WTC11 (cell line): ENCODE measurements at regions not wholly inside any gene's neighbourhood (a gene's known extent, or its start where the extent isn't known, plus 50 kb on each side); places are given as distances from the start of the nearest gene placed in this dataset.

Experiments used
- ATAC-seq: fragments of 200-7000 bp; cut with Tn5 transposase; 2 replicates; pipeline ENCODE4 v1.10.0; 2021; ENCODE audit warnings: mild to moderate bottlenecking, moderate library complexity
- CTCF ChIA-PET: fragments of 300-600 bp; sonication (Branson Sonifier 250); formaldehyde crosslinking; loops from one replicate; lab custom pipeline; 2021; ENCODE audit warnings: antibody characterized with exemption; lab: Charles Lee
- POLR2A ChIA-PET: fragments of 350-600 bp; sonication (Branson Sonifier 250); formaldehyde crosslinking; loops from one replicate; lab custom pipeline; 2021; ENCODE audit warnings: antibody characterized with exemption; lab: Charles Lee
- DNase-seq: peaks from one replicate; pipeline ENCODE4 v3.0.0; 2021; ENCODE audit warnings: low spot score
- H3K27ac Mint-ChIP-seq: 2 replicates; pipeline ENCODE4 v1.8.0; 2021; ENCODE audit warnings: mixed read lengths
- H3K27me3 Mint-ChIP-seq: 2 replicates; pipeline ENCODE4 v1.8.0; 2021; ENCODE audit warnings: low read depth, mild to moderate bottlenecking, moderate library complexity, mixed read lengths
- H3K36me3 Mint-ChIP-seq: 2 replicates; pipeline ENCODE4 v1.8.0; 2021; ENCODE audit warnings: mixed read lengths
- H3K4me1 Mint-ChIP-seq: 2 replicates; pipeline ENCODE4 v1.8.0; 2022; ENCODE audit warnings: mixed read lengths
- H3K4me3 Mint-ChIP-seq: 2 replicates; pipeline ENCODE4 v1.8.0; 2021; ENCODE audit warnings: mild to moderate bottlenecking, moderate library complexity, mixed read lengths
- H3K9me3 Mint-ChIP-seq: 2 replicates; pipeline ENCODE4 v1.8.0; 2021; ENCODE audit warnings: mixed read lengths
- CBFB ChIP-seq: sonication (generic); formaldehyde crosslinking; IDR thresholded peaks from 2 replicates; pipeline ENCODE4 v1.8.1; 2022; ENCODE audit warnings: mild to moderate bottlenecking, low read depth, missing genetic modification reagents
- FOXJ3 ChIP-seq: sonication (generic); formaldehyde crosslinking; IDR thresholded peaks from 2 replicates; pipeline ENCODE4 v1.9.0; 2021; ENCODE audit warnings: missing genetic modification reagents, mild to moderate bottlenecking, borderline replicate concordance
- JUN ChIP-seq: sonication (generic); formaldehyde crosslinking; IDR thresholded peaks from 2 replicates; pipeline ENCODE4 v1.8.0; 2023; ENCODE audit warnings: mild to moderate bottlenecking, missing genetic modification reagents
- MXD4 ChIP-seq: fragments of 250-450 bp; sonication (Bioruptor Pico); IDR thresholded peaks from 2 replicates; pipeline ENCODE4 v1.8.0; 2021; ENCODE audit warnings: mild to moderate bottlenecking, moderate library complexity, borderline replicate concordance
- MYBL2 ChIP-seq: sonication (generic); formaldehyde crosslinking; IDR thresholded peaks from 2 replicates; pipeline ENCODE4 v1.8.1; 2023; ENCODE audit warnings: mild to moderate bottlenecking, moderate library complexity, missing genetic modification reagents
- NFE2L1 ChIP-seq: sonication (generic); formaldehyde crosslinking; IDR thresholded peaks from 2 replicates; pipeline ENCODE4 v1.8.1; 2023; ENCODE audit warnings: missing genetic modification reagents
- NFYB ChIP-seq: sonication (generic); formaldehyde crosslinking; conservative IDR thresholded peaks from 2 replicates; pipeline ENCODE4 v1.8.0; 2022; ENCODE audit warnings: low read depth, missing genetic modification reagents
- NR1H2 ChIP-seq: sonication (generic); formaldehyde crosslinking; IDR thresholded peaks from 2 replicates; pipeline ENCODE4 v1.9.0; 2021; ENCODE audit warnings: mild to moderate bottlenecking, moderate library complexity, missing genetic modification reagents
- NR2C2 ChIP-seq: sonication (generic); formaldehyde crosslinking; IDR thresholded peaks from 2 replicates; pipeline ENCODE4 v1.8.0; 2022; ENCODE audit warnings: mild to moderate bottlenecking, missing genetic modification reagents
- PRRX2 ChIP-seq: fragments of 250-450 bp; sonication (Bioruptor Pico); IDR thresholded peaks from 2 replicates; pipeline ENCODE4 v1.8.0; 2021; ENCODE audit warnings: mild to moderate bottlenecking
- SP1 ChIP-seq: sonication (generic); formaldehyde crosslinking; conservative IDR thresholded peaks from 2 replicates; pipeline ENCODE4 v1.8.1; 2022; ENCODE audit warnings: missing genetic modification reagents
- TEAD4 ChIP-seq: sonication (generic); formaldehyde crosslinking; IDR thresholded peaks from 2 replicates; pipeline ENCODE4 v1.8.0; 2022; ENCODE audit warnings: mild to moderate bottlenecking, missing genetic modification reagents
- ZNF121 ChIP-seq: sonication (generic); formaldehyde crosslinking; IDR thresholded peaks from 2 replicates; pipeline ENCODE4 v1.8.0; 2023; ENCODE audit warnings: missing genetic modification reagents
- ZNF263 ChIP-seq: sonication (generic); formaldehyde crosslinking; IDR thresholded peaks from 2 replicates; pipeline ENCODE4 v1.8.1; 2022; ENCODE audit warnings: low read depth, mild to moderate bottlenecking, moderate library complexity, missing genetic modification reagents
- ZNF416 ChIP-seq: fragments of 250-450 bp; sonication (Bioruptor Pico); IDR thresholded peaks from 2 replicates; pipeline ENCODE4 v1.9.0; 2021; ENCODE audit warnings: mild to moderate bottlenecking, inconsistent platforms
- TF ChIP-seq, protein P1 (sequence below): fragments of 250-450 bp; sonication (Bioruptor Pico); IDR thresholded peaks from 2 replicates; pipeline ENCODE4 v1.9.0; 2021; ENCODE audit warnings: mild to moderate bottlenecking
- TF ChIP-seq, protein P2 (sequence below): fragments of 250-450 bp; sonication (Bioruptor Pico); IDR thresholded peaks from 2 replicates; pipeline ENCODE4 v1.9.0; 2021; ENCODE audit warnings: moderate library complexity, mild to moderate bottlenecking, inconsistent platforms, borderline replicate concordance
- TF ChIP-seq, protein P3 (sequence below): sonication (generic); formaldehyde crosslinking; IDR thresholded peaks from 2 replicates; pipeline ENCODE4 v1.8.0; 2022; ENCODE audit warnings: mild to moderate bottlenecking, missing genetic modification reagents
- TF ChIP-seq, protein P4 (sequence below): sonication (generic); formaldehyde crosslinking; IDR thresholded peaks from 2 replicates; pipeline ENCODE4 v1.8.1; 2022; ENCODE audit warnings: low read depth, missing genetic modification reagents, borderline replicate concordance
- TF ChIP-seq, protein P5 (sequence below): sonication (generic); formaldehyde crosslinking; conservative IDR thresholded peaks from 2 replicates; pipeline ENCODE4 v1.8.1; 2023; ENCODE audit warnings: mild to moderate bottlenecking, low read depth, missing genetic modification reagents, moderate library complexity
- TF ChIP-seq, protein P6 (sequence below): sonication (generic); formaldehyde crosslinking; IDR thresholded peaks from 2 replicates; pipeline ENCODE4 v1.8.1; 2023; ENCODE audit warnings: mild to moderate bottlenecking, missing genetic modification reagents

DNA sequence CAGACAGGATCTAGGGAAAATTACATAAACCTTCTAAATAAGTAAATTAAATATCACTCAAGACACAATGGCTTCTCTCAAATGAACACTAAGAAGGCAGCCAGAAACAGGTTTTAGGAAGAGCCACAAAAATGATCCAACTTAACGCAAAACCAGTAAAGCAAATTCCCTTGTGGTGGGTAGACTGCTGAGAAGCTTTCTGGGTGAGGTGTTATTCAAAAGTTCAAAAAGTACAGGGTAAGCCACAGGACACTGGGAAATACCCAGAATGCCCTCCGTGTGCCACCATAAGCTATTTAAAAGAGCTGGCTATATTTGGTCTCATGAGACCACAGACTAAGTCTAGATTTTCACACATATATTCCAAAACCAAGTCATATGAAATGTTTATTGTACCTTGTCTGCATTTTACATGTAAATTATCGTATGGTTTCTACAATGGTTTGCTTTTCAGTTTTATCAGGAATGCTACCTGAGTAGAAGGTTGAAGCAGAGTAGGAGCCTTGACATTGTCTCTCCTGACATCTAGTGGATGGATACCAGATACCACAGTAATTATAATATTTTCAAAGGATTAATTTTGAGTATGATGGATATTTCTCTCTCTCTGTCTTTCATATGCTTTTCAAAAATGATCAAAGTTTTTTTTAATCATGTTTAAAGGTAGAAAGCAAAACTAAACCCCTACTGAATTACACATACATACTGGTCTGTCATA lies 109.3 kb upstream of the KLHL13 start (continued):
- TF ChIP-seq, protein P1, sequence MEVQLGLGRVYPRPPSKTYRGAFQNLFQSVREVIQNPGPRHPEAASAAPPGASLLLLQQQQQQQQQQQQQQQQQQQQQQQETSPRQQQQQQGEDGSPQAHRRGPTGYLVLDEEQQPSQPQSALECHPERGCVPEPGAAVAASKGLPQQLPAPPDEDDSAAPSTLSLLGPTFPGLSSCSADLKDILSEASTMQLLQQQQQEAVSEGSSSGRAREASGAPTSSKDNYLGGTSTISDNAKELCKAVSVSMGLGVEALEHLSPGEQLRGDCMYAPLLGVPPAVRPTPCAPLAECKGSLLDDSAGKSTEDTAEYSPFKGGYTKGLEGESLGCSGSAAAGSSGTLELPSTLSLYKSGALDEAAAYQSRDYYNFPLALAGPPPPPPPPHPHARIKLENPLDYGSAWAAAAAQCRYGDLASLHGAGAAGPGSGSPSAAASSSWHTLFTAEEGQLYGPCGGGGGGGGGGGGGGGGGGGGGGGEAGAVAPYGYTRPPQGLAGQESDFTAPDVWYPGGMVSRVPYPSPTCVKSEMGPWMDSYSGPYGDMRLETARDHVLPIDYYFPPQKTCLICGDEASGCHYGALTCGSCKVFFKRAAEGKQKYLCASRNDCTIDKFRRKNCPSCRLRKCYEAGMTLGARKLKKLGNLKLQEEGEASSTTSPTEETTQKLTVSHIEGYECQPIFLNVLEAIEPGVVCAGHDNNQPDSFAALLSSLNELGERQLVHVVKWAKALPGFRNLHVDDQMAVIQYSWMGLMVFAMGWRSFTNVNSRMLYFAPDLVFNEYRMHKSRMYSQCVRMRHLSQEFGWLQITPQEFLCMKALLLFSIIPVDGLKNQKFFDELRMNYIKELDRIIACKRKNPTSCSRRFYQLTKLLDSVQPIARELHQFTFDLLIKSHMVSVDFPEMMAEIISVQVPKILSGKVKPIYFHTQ = no peak
- no peak for TF ChIP-seq TEAD4 (CRISPR knock-in tag)

DNA sequence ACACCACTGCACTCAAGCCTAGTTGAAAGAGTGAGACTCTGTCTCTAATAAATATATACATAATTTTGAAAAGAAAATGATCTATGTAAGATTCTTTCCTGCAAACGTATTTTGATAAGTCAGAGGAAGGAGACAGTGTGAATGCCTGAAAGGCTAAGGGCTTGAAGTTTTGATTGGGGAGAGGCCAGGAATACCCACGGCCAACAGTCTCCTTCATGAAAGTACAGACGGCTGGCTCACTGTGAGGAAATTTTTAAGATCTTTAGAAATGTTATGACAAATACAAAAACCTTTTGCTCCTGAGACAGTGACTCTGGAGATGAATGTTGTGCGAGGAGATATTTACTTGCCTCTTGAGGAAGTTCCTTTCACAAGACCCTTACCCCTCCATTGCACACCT lies 111.4 kb upstream of the KLHL13 start:
- no peak for ATAC-seq

DNA sequence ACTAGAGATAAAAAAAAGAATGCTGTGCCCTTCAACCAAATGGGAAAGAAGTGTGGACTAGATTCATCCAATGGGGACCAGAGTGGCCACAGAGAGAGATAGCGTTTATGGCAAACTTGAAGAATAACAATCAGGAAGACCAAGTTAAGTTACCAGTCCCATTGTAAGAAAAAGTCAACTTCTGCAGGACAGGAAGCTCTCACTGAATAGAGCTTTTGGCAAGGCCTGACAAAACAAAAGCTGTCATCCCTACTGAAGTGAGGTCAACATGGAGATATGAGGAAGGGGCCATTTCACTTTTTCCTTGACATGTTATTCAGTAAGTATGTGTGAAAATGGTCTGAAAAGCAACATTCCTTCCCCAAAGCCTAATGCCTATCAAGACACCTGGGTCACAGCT lies 111.8 kb upstream of the KLHL13 start:
- H3K4me1 Mint-ChIP-seq = no peaks in the 10 kb centered on the region
- POLR2A ChIA-PET = no interaction called here
- no peak for DNase-seq
- TF ChIP-seq, protein P2, sequence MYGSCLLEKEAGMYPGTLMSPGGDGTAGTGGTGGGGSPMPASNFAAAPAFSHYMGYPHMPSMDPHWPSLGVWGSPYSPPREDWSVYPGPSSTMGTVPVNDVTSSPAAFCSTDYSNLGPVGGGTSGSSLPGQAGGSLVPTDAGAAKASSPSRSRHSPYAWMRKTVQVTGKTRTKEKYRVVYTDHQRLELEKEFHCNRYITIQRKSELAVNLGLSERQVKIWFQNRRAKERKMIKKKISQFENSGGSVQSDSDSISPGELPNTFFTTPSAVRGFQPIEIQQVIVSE (CRISPR knock-in tag) = no peak
- no peak for TF ChIP-seq ZNF263 (CRISPR knock-in tag)
- no peak for TF ChIP-seq FOXJ3 (CRISPR knock-in tag)
- TF ChIP-seq, all 79 proteins: peak for 0
- no peak overlapping the region for H3K4me3 Mint-ChIP-seq
- no peaks in the 10 kb centered on the region for H3K9me3 Mint-ChIP-seq
- CTCF ChIA-PET = no interaction called here
- H3K27me3 Mint-ChIP-seq = no peaks in the 10 kb centered on the region
- no peak overlapping the region for H3K27ac Mint-ChIP-seq
- ATAC-seq = no peak
- H3K36me3 Mint-ChIP-seq = no peaks in the 10 kb centered on the region

More for the DNA sequence above, 111.4 kb upstream of the KLHL13 start:
- Mint-ChIP-seq H3K36me3 (no peaks in the 10 kb centered on the region), H3K4me3 (no peak overlapping the region), H3K27ac (no peak overlapping the region)
- POLR2A ChIA-PET = no interaction called here
- CTCF ChIA-PET = no interaction called here
- TF ChIP-seq ZNF416 (CRISPR knock-in tag) = no peak
- no peak for TF ChIP-seq MYBL2
- no peak for TF ChIP-seq CBFB
- TF ChIP-seq PRRX2 (CRISPR knock-in tag) = no peak
- TF ChIP-seq MXD4 (CRISPR knock-in tag) = no peak
- no peak for TF ChIP-seq JUN (CRISPR knock-in tag)
- TF ChIP-seq NFYB = no peak
- TF ChIP-seq NR2C2 (CRISPR knock-in tag) = no peak
- TF ChIP-seq NFE2L1 (CRISPR knock-in tag) = no peak
- TF ChIP-seq, all 79 proteins: peak for 0
- no peak for DNase-seq
- H3K27me3 Mint-ChIP-seq = no peaks in the 10 kb centered on the region
- no peaks in the 10 kb centered on the region for H3K4me1 Mint-ChIP-seq
- H3K9me3 Mint-ChIP-seq = no peaks in the 10 kb centered on the region

DNA sequence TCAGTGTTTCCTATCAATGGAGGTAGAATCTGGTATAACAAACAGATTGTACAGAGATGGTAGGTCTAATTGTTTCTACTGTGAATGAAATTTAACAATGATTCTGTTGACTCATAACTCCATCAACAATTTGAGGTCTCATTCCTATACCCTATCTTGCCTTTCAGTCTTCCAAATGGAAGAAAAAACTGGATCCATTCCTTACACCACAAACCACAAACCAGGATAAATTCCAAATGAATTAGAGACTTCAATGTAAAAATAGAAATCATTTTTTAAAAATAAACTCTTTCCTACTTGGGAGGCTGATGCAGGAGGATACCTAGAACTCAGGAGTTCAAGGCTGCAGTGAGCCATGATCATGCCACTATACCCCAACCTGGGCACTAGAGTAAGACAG lies 114.4 kb upstream of the WDR44 start:
- no peak for ATAC-seq
- Mint-ChIP-seq H3K27me3 (peaks cover 2% of the 10 kb centered on the region; the same call in 1 of the 2 replicates), H3K9me3 (peaks cover 8% of the 10 kb centered on the region), H3K4me1 (no peaks in the 10 kb centered on the region), H3K36me3 (no peaks in the 10 kb centered on the region), H3K27ac (no peak overlapping the region), H3K4me3 (no peak overlapping the region)
- DNase-seq = no peak
- POLR2A ChIA-PET = no interaction called here
- CTCF ChIA-PET = no interaction called here
- TF ChIP-seq, protein P3, sequence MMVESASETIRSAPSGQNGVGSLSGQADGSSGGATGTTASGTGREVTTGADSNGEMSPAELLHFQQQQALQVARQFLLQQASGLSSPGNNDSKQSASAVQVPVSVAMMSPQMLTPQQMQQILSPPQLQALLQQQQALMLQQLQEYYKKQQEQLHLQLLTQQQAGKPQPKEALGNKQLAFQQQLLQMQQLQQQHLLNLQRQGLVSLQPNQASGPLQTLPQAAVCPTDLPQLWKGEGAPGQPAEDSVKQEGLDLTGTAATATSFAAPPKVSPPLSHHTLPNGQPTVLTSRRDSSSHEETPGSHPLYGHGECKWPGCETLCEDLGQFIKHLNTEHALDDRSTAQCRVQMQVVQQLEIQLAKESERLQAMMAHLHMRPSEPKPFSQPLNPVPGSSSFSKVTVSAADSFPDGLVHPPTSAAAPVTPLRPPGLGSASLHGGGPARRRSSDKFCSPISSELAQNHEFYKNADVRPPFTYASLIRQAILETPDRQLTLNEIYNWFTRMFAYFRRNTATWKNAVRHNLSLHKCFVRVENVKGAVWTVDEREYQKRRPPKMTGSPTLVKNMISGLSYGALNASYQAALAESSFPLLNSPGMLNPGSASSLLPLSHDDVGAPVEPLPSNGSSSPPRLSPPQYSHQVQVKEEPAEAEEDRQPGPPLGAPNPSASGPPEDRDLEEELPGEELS = no peak
- TF ChIP-seq SP1 (CRISPR knock-in tag) = no peak
- TF ChIP-seq, protein P4, sequence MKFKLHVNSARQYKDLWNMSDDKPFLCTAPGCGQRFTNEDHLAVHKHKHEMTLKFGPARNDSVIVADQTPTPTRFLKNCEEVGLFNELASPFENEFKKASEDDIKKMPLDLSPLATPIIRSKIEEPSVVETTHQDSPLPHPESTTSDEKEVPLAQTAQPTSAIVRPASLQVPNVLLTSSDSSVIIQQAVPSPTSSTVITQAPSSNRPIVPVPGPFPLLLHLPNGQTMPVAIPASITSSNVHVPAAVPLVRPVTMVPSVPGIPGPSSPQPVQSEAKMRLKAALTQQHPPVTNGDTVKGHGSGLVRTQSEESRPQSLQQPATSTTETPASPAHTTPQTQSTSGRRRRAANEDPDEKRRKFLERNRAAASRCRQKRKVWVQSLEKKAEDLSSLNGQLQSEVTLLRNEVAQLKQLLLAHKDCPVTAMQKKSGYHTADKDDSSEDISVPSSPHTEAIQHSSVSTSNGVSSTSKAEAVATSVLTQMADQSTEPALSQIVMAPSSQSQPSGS (CRISPR knock-in tag) = no peak
- no peak for TF ChIP-seq ZNF121 (CRISPR knock-in tag)
- TF ChIP-seq, protein P5, sequence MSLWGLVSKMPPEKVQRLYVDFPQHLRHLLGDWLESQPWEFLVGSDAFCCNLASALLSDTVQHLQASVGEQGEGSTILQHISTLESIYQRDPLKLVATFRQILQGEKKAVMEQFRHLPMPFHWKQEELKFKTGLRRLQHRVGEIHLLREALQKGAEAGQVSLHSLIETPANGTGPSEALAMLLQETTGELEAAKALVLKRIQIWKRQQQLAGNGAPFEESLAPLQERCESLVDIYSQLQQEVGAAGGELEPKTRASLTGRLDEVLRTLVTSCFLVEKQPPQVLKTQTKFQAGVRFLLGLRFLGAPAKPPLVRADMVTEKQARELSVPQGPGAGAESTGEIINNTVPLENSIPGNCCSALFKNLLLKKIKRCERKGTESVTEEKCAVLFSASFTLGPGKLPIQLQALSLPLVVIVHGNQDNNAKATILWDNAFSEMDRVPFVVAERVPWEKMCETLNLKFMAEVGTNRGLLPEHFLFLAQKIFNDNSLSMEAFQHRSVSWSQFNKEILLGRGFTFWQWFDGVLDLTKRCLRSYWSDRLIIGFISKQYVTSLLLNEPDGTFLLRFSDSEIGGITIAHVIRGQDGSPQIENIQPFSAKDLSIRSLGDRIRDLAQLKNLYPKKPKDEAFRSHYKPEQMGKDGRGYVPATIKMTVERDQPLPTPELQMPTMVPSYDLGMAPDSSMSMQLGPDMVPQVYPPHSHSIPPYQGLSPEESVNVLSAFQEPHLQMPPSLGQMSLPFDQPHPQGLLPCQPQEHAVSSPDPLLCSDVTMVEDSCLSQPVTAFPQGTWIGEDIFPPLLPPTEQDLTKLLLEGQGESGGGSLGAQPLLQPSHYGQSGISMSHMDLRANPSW (CRISPR knock-in tag) = no peak
- no peak for TF ChIP-seq NR1H2 (CRISPR knock-in tag)
- TF ChIP-seq, protein P6, sequence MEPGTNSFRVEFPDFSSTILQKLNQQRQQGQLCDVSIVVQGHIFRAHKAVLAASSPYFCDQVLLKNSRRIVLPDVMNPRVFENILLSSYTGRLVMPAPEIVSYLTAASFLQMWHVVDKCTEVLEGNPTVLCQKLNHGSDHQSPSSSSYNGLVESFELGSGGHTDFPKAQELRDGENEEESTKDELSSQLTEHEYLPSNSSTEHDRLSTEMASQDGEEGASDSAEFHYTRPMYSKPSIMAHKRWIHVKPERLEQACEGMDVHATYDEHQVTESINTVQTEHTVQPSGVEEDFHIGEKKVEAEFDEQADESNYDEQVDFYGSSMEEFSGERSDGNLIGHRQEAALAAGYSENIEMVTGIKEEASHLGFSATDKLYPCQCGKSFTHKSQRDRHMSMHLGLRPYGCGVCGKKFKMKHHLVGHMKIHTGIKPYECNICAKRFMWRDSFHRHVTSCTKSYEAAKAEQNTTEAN = no peak
